ENCODE measurements at regions not wholly inside any gene's neighbourhood (a gene's known extent, or its start where the extent isn't known, plus 50 kb on each side); places are given as distances from the start of the nearest gene placed in this dataset.

DNA sequence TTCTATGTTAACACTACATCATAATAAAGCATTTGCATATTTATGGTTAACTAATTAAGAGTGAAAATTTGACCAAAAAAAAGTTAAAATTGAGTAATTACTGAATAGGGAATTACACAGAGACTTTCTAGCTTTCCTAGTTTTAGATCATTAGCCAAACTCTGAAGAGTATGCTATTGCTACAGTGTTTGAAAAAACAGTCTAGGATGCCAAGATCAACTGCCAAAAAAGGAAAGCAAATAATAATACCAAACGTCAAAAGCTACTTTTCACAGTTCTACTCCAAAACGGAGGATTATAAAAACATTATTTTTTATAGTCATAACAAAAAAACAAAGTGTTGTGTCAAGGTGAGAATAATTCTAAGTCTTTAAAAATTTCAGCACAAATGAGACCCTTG is 359.8 kb upstream of the CTSO start:
- H3K9me3 ChIP-seq (ENCODE audit: control insufficient read depth in 1 of 2, insufficient read depth in 1 of 2, low read depth in 1 of 2, low read length in 2 of 2): no peaks in the 10 kb centered on the region
- ChIA-PET RAD21 (ENCODE audit: low non-redundant PET in 1 of 2, low total read pairs in 2 of 2, uncharacterized antibody in 2 of 2, unreplicated experiment in 2 of 2) (no interaction called here), CTCF (no interaction called here), POLR2A (no interaction called here)
- H3K4me2 ChIP-seq (ENCODE audit: low read length): no peak overlapping the region
- intact Hi-C loops (cut with micrococcal nuclease): no loop called here
- no peak for ATAC-seq
- H3K27me3 ChIP-seq (ENCODE audit: insufficient read depth, low read length): no peaks in the 10 kb centered on the region
- H2AFZ ChIP-seq (ENCODE audit: low read depth, low read length, poor library complexity, severe bottlenecking): no peak overlapping the region
- H3K79me2 ChIP-seq (ENCODE audit: insufficient read depth, low read length): no peaks in the 10 kb centered on the region
- no peaks in the 10 kb centered on the region for H4K20me1 ChIP-seq (ENCODE audit: insufficient read depth)
- H3K27ac ChIP-seq (ENCODE audit: low read depth, low read length): no peak overlapping the region
- no peaks in the 10 kb centered on the region for H3K36me3 ChIP-seq (ENCODE audit: control insufficient read depth in 1 of 2, insufficient read depth in 2 of 2, low read length in 2 of 2)
- no peak overlapping the region for H3K9ac ChIP-seq (ENCODE audit: low read length)
- TF ChIP-seq POLR2A (IDR thresholded peaks at IDR 0.05; ENCODE audit: borderline replicate concordance, extremely low read depth, insufficient read depth, insufficient read length) (no peak), REST (IDR thresholded peaks at IDR 0.05; ENCODE audit: low read depth) (no peak), SP1 (IDR thresholded peaks at IDR 0.05; ENCODE audit: low read depth) (no peak), ELF1 (IDR thresholded peaks at IDR 0.05; ENCODE audit: borderline replicate concordance, low read depth) (no peak)
- no peak overlapping the region for H3K4me3 ChIP-seq (replicated peaks in 1 of 2; ENCODE audit: low read depth in 1 of 2, low read length in 2 of 2)
- no TSS peak for BruUV-seq (replicated peaks)
- DNase-seq (ENCODE audit: low read depth, low spot score): no peak
- H3K4me1 ChIP-seq (ENCODE audit: control insufficient read depth in 1 of 2, insufficient read depth in 2 of 2, low read length in 2 of 2): no peaks in the 10 kb centered on the region
- H3K9me2 ChIP-seq (ENCODE audit: insufficient read depth): no peaks in the 10 kb centered on the region

DNA sequence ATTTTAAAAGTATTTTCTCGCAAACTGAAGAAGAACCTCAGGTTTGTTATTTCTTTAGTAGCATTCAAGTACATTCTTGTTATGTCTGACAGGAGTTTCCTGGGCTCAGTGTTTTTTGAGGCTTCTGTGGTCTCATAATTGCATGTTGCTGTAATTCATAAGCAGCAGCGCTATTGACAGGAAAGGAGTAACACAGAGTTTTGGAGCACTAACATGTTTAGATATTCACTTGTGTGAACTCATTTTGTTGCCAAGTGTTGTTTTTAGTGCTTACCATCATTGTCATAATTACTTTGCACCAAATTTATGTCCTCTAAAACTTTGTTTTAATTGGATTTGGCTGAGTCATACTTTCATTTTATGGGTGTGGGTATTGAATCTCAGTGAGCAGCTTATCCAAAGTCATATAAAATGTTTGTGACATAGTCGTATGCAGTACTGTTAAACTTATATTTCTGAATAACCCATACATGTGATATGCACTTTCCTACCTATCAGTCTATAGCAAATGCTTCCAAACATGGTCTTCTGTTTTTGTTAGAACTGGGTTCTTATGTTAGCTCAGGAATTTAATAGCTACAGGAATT is 358.7 kb upstream of the CTSO start:
- H4K20me1 ChIP-seq (ENCODE audit: insufficient read depth): no peaks in the 10 kb centered on the region
- H3K9me3 ChIP-seq (ENCODE audit: control insufficient read depth in 1 of 2, insufficient read depth in 1 of 2, low read depth in 1 of 2, low read length in 2 of 2): no peaks in the 10 kb centered on the region
- POLR2A ChIA-PET: no interaction called here
- H3K9ac ChIP-seq (ENCODE audit: low read length): no peak overlapping the region
- peak overlapping the region; percentile 18; the same call in 1 of the 2 replicates for H3K4me2 ChIP-seq (ENCODE audit: low read length)
- no peaks in the 10 kb centered on the region for H3K27me3 ChIP-seq (ENCODE audit: insufficient read depth, low read length)
- no peak for ATAC-seq
- no peak overlapping the region for H3K27ac ChIP-seq (ENCODE audit: low read depth, low read length)
- DNase-seq (ENCODE audit: low read depth, low spot score): no peak
- H3K79me2 ChIP-seq (ENCODE audit: insufficient read depth, low read length): no peaks in the 10 kb centered on the region
- H3K4me1 ChIP-seq (ENCODE audit: control insufficient read depth in 1 of 2, insufficient read depth in 2 of 2, low read length in 2 of 2): no peaks in the 10 kb centered on the region
- H3K9me2 ChIP-seq (ENCODE audit: insufficient read depth): no peaks in the 10 kb centered on the region
- intact Hi-C loops (cut with micrococcal nuclease): no loop called here
- H3K36me3 ChIP-seq (ENCODE audit: control insufficient read depth in 1 of 2, insufficient read depth in 2 of 2, low read length in 2 of 2): no peaks in the 10 kb centered on the region
- RAD21 ChIA-PET (ENCODE audit: low non-redundant PET in 1 of 2, low total read pairs in 2 of 2, uncharacterized antibody in 2 of 2, unreplicated experiment in 2 of 2): no interaction called here
- H3K4me3 ChIP-seq (replicated peaks in 1 of 2; ENCODE audit: low read depth in 1 of 2, low read length in 2 of 2): no peak overlapping the region
- H2AFZ ChIP-seq (ENCODE audit: low read depth, low read length, poor library complexity, severe bottlenecking): peak overlapping the region; percentile 72
- no peak for TF ChIP-seq TCF7L2 (IDR thresholded peaks at IDR 0.05; ENCODE audit: borderline replicate concordance, extremely low read depth, insufficient read depth, insufficient read length)
- TF ChIP-seq ZFX (IDR thresholded peaks at IDR 0.05): no peak
- no peak for TF ChIP-seq ZNF274 (IDR thresholded peaks at IDR 0.05; ENCODE audit: low read depth, low read length)
- TF ChIP-seq ELF1 (IDR thresholded peaks at IDR 0.05; ENCODE audit: borderline replicate concordance, low read depth): no peak
- TF ChIP-seq POLR2A (IDR thresholded peaks at IDR 0.05; ENCODE audit: borderline replicate concordance, extremely low read depth, insufficient read depth, insufficient read length): no peak
- no peak for TF ChIP-seq RAD21 (IDR thresholded peaks at IDR 0.05; ENCODE audit: low read depth)
- BruUV-seq (replicated peaks): no TSS peak
- CTCF ChIA-PET: no interaction called here

Measured in HCT116 (cell line).